NT2/D1 (cell line): ENCODE measurements at regions not wholly inside any gene's neighbourhood (a gene's known extent, or its start where the extent isn't known, plus 50 kb on each side); places are given as distances from the start of the nearest gene placed in this dataset.
A peak's percentile ranks its signal among the peaks of the same experiment; 100 is the strongest.

Source experiments
- DNase-seq: peaks from one replicate; pipeline ENCODE4 v3.0.0-alpha.2; 2011; ENCODE audit warnings: low read depth, low spot score
- H3K27me3 ChIP-seq: 2 replicates; pipeline ENCODE4 v1.6.0; 2011; ENCODE audit warnings: mild to moderate bottlenecking; ENCODE audit not compliant: insufficient read length, insufficient read depth
- H3K36me3 ChIP-seq: 2 replicates; pipeline ENCODE4 v1.6.1; 2011; ENCODE audit warnings: mild to moderate bottlenecking, low read length, mixed read lengths; ENCODE audit not compliant: insufficient read depth, insufficient read length
- H3K4me1 ChIP-seq: 2 replicates; pipeline ENCODE4 v1.5.1; 2011; ENCODE audit not compliant: insufficient read depth, insufficient read length
- H3K4me3 ChIP-seq: 2 replicates; pipeline ENCODE4 v1.5.1; 2011; ENCODE audit warnings: low read depth; ENCODE audit not compliant: insufficient read length
- H3K9ac ChIP-seq: 2 replicates; pipeline ENCODE4 v1.6.0; 2011; ENCODE audit warnings: low read depth; ENCODE audit not compliant: insufficient read length
- H3K9me3 ChIP-seq: 2 replicates; pipeline ENCODE4 v1.5.1; 2011; ENCODE audit warnings: mild to moderate bottlenecking, low read length; ENCODE audit not compliant: insufficient read depth
- SUZ12 ChIP-seq: IDR thresholded peaks from 2 replicates; pipeline ENCODE4 v1.6.1; 2011; ENCODE audit not compliant: insufficient read length, insufficient read depth; ENCODE audit errors: extremely low read depth
- YY1 ChIP-seq: IDR thresholded peaks from 2 replicates; pipeline ENCODE4 v1.6.1; 2011; ENCODE audit not compliant: insufficient read length, insufficient read depth
- ZNF274 ChIP-seq: IDR thresholded peaks from 2 replicates; pipeline ENCODE4 v1.6.1; 2011; ENCODE audit warnings: mild to moderate bottlenecking, low read depth, low read length

DNA sequence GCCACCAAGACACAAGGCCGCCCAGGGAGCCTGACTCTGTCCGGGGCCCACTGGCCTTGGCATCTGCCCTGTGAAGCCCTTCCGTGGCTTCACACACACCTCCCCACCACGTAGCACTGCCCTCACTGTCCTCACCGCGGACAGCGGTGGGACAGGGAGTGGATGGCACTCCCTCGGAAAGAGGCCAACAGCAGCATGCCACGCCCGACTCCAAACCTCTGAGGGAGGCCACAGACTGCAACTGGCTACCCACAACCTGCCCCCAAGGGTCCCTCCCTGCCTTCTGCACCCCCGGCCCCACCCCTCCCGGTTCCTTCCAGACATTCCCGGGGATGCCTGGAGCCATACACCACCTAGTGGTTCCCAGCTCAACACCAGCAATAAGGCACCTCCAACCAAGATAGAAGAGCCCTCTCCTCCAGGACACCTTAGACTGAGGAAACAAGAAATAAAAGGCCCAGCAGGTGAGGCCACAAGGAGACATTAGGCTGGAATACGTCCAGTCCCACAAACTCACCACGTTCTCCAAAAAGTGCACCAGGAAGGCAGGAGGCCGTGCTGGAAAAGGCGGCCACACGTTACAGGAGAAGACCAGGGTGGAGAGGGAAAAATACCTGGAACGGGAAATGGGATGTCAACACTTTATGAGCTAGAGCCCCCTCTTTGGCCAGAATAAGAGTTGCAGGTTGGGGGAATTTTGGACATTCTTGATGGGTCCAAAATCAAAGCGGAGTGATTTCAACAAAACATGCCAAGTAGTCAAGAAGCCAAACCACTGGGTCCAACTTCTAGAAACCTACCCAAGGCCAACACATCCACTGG lies 310.0 kb downstream of the SOX9 start:
- Histone ChIP-seq H3K9ac (no peak overlapping the region), H3K9me3 (no peaks in the 10 kb centered on the region), H3K4me1 (peaks cover 3% of the 10 kb centered on the region), H3K4me3 (no peak overlapping the region), H3K36me3 (no peaks in the 10 kb centered on the region), H3K27me3 (no peaks in the 10 kb centered on the region)
- DNase-seq, result no peak
- TF ChIP-seq YY1, result no peak
- TF ChIP-seq ZNF274, result no peak
- TF ChIP-seq SUZ12, result no peak

- H3K9me3 ChIP-seq, result no peaks in the 10 kb centered on the region
- H3K4me3 ChIP-seq, result no peak overlapping the region
- no peak for DNase-seq
Observed at GRCh38 chr17:72432143-72432621, 311.4 kb downstream of the SOX9 start.

GRCh38 chr17:72432881-72433280 lies 312.1 kb downstream of the SOX9 start:
- no peak for DNase-seq
- no peak overlapping the region for H3K4me3 ChIP-seq
- TF ChIP-seq SUZ12 (no peak), YY1 (no peak), ZNF274 (no peak)
- H3K36me3 ChIP-seq, result no peaks in the 10 kb centered on the region
- H3K4me1 ChIP-seq, result peaks cover 3% of the 10 kb centered on the region
- no peaks in the 10 kb centered on the region for H3K27me3 ChIP-seq
- H3K9ac ChIP-seq, result no peak overlapping the region
- H3K9me3 ChIP-seq, result no peaks in the 10 kb centered on the region

More at GRCh38 chr17:72432143-72432621, 311.4 kb downstream of the SOX9 start:
- Histone ChIP-seq H3K36me3 (no peaks in the 10 kb centered on the region), H3K9ac (peak overlapping the region; percentile 34), H3K4me1 (peaks cover 3% of the 10 kb centered on the region), H3K27me3 (no peaks in the 10 kb centered on the region)
- TF ChIP-seq ZNF274 (no peak), YY1 (no peak), SUZ12 (no peak)

- Histone ChIP-seq H3K9me3 (no peaks in the 10 kb centered on the region), H3K4me3 (no peak overlapping the region), H3K27me3 (no peaks in the 10 kb centered on the region), H3K4me1 (peaks cover 3% of the 10 kb centered on the region), H3K9ac (no peak overlapping the region), H3K36me3 (no peaks in the 10 kb centered on the region)
- no peak for DNase-seq
- TF ChIP-seq YY1 (no peak), ZNF274 (no peak), SUZ12 (no peak)
Observed at GRCh38 chr17:72433797-72434196, 313.0 kb downstream of the SOX9 start.

DNA sequence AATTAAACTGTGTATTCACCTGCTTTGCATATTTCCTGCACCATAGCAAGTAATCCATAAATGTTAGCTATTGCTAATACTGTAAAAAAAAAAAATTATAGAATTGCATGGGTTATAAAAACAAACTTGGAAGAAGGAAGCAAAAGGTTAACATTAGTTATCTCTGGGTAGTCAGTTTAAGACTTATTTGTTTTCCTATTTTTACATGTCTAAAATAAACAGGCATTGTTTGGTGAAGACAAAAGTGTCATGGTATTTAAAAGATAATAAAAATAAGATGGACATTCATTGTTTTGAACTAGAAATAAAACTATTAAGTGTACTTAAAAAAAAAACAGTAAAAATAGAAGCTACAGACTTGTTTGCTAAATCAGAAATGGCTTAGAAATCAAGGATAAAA lies 313.8 kb downstream of the SOX9 start:
- Histone ChIP-seq H3K9ac (no peak overlapping the region), H3K9me3 (no peaks in the 10 kb centered on the region), H3K27me3 (no peaks in the 10 kb centered on the region), H3K36me3 (no peaks in the 10 kb centered on the region), H3K4me3 (no peak overlapping the region), H3K4me1 (peaks cover 3% of the 10 kb centered on the region)
- no peak for DNase-seq
- TF ChIP-seq ZNF274 (no peak), SUZ12 (no peak), YY1 (no peak)

DNA sequence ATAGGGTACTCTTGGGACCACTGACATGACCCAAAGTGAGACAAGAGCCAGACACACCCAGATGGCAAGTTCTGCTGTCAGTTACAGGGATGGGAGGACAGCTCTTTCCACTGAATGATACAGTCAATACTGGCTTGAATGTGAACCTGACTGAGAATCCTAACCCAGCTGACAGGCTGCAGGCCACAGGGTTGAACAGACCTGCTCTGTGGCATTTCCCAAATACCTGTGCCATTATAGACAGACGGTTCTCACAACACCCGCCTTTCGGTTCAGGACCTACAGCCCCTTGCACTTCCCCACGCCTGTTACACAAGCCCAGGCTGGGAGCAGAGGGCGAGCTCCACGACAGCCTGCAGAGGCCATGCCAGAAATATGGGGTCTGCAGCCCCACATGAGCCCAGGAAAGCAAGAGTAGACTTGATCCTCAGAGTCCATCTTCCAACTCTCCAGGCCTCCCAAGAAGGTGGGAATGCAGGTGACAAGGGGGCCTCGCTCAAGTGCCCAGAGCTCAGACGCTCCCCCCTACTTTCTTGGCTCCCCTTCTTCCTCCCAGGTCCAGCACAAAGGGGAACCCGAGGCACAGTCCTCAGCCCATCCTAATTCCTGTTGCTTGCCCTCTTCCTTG lies 314.3 kb downstream of the SOX9 start:
- TF ChIP-seq SUZ12 (no peak), YY1 (no peak), ZNF274 (no peak)
- H3K9ac ChIP-seq, result no peak overlapping the region

DNA sequence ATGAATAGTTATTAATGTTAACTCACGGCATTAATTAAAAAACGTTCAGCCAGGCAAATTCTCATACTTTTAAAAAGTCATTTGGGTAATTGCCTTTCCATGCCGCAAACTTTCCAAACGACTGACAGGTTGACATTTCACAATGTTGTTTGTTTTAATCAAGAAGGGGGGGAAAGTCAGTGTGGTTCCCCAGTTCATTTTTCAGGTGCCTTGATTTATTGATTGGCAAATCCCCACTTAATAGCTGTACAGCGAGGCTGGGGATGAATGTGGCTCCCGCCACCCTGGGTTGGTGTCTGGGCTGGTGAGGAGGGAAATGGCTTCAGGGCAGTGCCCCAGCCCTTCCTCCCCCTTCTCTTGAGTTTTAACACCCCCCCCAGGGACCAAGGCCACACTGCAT lies 318.0 kb downstream of the SOX9 start:
- no peaks in the 10 kb centered on the region for H3K9me3 ChIP-seq
- no peak for DNase-seq
- H3K27me3 ChIP-seq, result no peaks in the 10 kb centered on the region
- no peaks in the 10 kb centered on the region for H3K36me3 ChIP-seq
- no peak for TF ChIP-seq SUZ12
- no peak for TF ChIP-seq YY1
- TF ChIP-seq ZNF274, result no peak
- peaks cover 6% of the 10 kb centered on the region for H3K4me1 ChIP-seq
- no peak overlapping the region for H3K9ac ChIP-seq
- H3K4me3 ChIP-seq, result no peak overlapping the region

More for the DNA sequence above, 314.3 kb downstream of the SOX9 start:
- Histone ChIP-seq H3K9me3 (no peaks in the 10 kb centered on the region), H3K4me3 (no peak overlapping the region), H3K36me3 (no peaks in the 10 kb centered on the region), H3K4me1 (peaks cover 3% of the 10 kb centered on the region), H3K27me3 (no peaks in the 10 kb centered on the region)
- DNase-seq, result no peak
